ENCODE measurements at regions not wholly inside any gene's neighbourhood (a gene's known extent, or its start where the extent isn't known, plus 50 kb on each side); places are given as distances from the start of the nearest gene placed in this dataset.

- TF ChIP-seq, protein P1, sequence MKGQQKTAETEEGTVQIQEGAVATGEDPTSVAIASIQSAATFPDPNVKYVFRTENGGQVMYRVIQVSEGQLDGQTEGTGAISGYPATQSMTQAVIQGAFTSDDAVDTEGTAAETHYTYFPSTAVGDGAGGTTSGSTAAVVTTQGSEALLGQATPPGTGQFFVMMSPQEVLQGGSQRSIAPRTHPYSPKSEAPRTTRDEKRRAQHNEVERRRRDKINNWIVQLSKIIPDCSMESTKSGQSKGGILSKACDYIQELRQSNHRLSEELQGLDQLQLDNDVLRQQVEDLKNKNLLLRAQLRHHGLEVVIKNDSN (IDR thresholded peaks at IDR 0.05) = no peak
- no peak for TF ChIP-seq EGR1 (IDR thresholded peaks at IDR 0.05)
- no peak for TF ChIP-seq MAX (IDR thresholded peaks at IDR 0.05)
These were observed 327.7 kb downstream of the TMX3 start for GRCh38 chr18:68387246-68387645.

All from Ishikawa (cell line).